ENCODE measurements at regions not wholly inside any gene's neighbourhood (a gene's known extent, or its start where the extent isn't known, plus 50 kb on each side); places are given as distances from the start of the nearest gene placed in this dataset.

GRCh38 chr9:80072451-80072850, 500.7 kb downstream of the TLE4 start:
- H3K36me3 ChIP-seq (ENCODE audit: control insufficient read depth, insufficient read depth, low read length): no peaks in the 10 kb centered on the region
- no peaks in the 10 kb centered on the region for H3K4me1 ChIP-seq (ENCODE audit: control insufficient read depth, insufficient read depth, low read length, poor library complexity, severe bottlenecking)
- H3K9me3 ChIP-seq (ENCODE audit: control insufficient read depth, low read length): no peaks in the 10 kb centered on the region
- no peak overlapping the region for H3K4me3 ChIP-seq (ENCODE audit: extremely low read depth, insufficient read depth, low read length, poor library complexity, severe bottlenecking)
- WGBS, 2 experiments (ENCODE audit: insufficient coverage in 2 of 2): 89% methylated on average over 1 of the region's 3 CpGs; no CpG with 5 or more reads in 1 of the 2 experiments
- H3K27ac ChIP-seq (ENCODE audit: low read depth, low read length, severe bottlenecking): no peak overlapping the region

- H3K4me3 ChIP-seq (ENCODE audit: extremely low read depth, insufficient read depth, low read length, poor library complexity, severe bottlenecking): no peak overlapping the region
- H3K36me3 ChIP-seq (ENCODE audit: control insufficient read depth, insufficient read depth, low read length): no peaks in the 10 kb centered on the region
- H3K27ac ChIP-seq (ENCODE audit: low read depth, low read length, severe bottlenecking): no peak overlapping the region
- 88 to 100% methylated on average over 1 to 2 of the region's 3 CpGs for WGBS, 2 experiments (ENCODE audit: insufficient coverage in 2 of 2)
- H3K4me1 ChIP-seq (ENCODE audit: control insufficient read depth, insufficient read depth, low read length, poor library complexity, severe bottlenecking): no peaks in the 10 kb centered on the region
- H3K9me3 ChIP-seq (ENCODE audit: control insufficient read depth, low read length): no peaks in the 10 kb centered on the region
Observed at GRCh38 chr9:80070071-80070742, 498.4 kb downstream of the TLE4 start.

- Histone ChIP-seq H3K27ac (ENCODE audit: low read depth, low read length, severe bottlenecking) (no peak overlapping the region), H3K4me1 (ENCODE audit: control insufficient read depth, insufficient read depth, low read length, poor library complexity, severe bottlenecking) (peaks cover 10% of the 10 kb centered on the region), H3K9me3 (ENCODE audit: control insufficient read depth, low read length) (no peaks in the 10 kb centered on the region), H3K4me3 (ENCODE audit: extremely low read depth, insufficient read depth, low read length, poor library complexity, severe bottlenecking) (no peak overlapping the region), H3K36me3 (ENCODE audit: control insufficient read depth, insufficient read depth, low read length) (no peaks in the 10 kb centered on the region)
- WGBS, 2 experiments (ENCODE audit: insufficient coverage in 2 of 2): 50 to 76% methylated on average over 1 to 3 of the region's 5 CpGs
Observed at GRCh38 chr9:80066931-80067330, 495.2 kb downstream of the TLE4 start.

GRCh38 chr9:80062567-80062966, 490.8 kb downstream of the TLE4 start:
- H3K36me3 ChIP-seq (ENCODE audit: control insufficient read depth, insufficient read depth, low read length): no peaks in the 10 kb centered on the region
- WGBS, 2 experiments (ENCODE audit: insufficient coverage in 2 of 2): no CpG with 5 or more reads among the region's 4 CpGs
- H3K4me3 ChIP-seq (ENCODE audit: extremely low read depth, insufficient read depth, low read length, poor library complexity, severe bottlenecking): no peak overlapping the region
- peaks cover 6% of the 10 kb centered on the region for H3K9me3 ChIP-seq (ENCODE audit: control insufficient read depth, low read length)
- H3K4me1 ChIP-seq (ENCODE audit: control insufficient read depth, insufficient read depth, low read length, poor library complexity, severe bottlenecking): peaks cover 18% of the 10 kb centered on the region
- H3K27ac ChIP-seq (ENCODE audit: low read depth, low read length, severe bottlenecking): peak overlapping the region; percentile 75

GRCh38 chr9:80061940-80062339, 490.2 kb downstream of the TLE4 start:
- H3K27ac ChIP-seq (ENCODE audit: low read depth, low read length, severe bottlenecking): peak overlapping the region; percentile 75
- H3K9me3 ChIP-seq (ENCODE audit: control insufficient read depth, low read length): peaks cover 6% of the 10 kb centered on the region
- peaks cover 18% of the 10 kb centered on the region for H3K4me1 ChIP-seq (ENCODE audit: control insufficient read depth, insufficient read depth, low read length, poor library complexity, severe bottlenecking)
- no peaks in the 10 kb centered on the region for H3K36me3 ChIP-seq (ENCODE audit: control insufficient read depth, insufficient read depth, low read length)
- H3K4me3 ChIP-seq (ENCODE audit: extremely low read depth, insufficient read depth, low read length, poor library complexity, severe bottlenecking): no peak overlapping the region
- WGBS, 2 experiments (ENCODE audit: insufficient coverage in 2 of 2): 17 to 54% methylated on average over 2 of the region's 2 CpGs

- Histone ChIP-seq H3K9me3 (ENCODE audit: control insufficient read depth, low read length) (peaks cover 6% of the 10 kb centered on the region), H3K4me1 (ENCODE audit: control insufficient read depth, insufficient read depth, low read length, poor library complexity, severe bottlenecking) (peaks cover 18% of the 10 kb centered on the region), H3K27ac (ENCODE audit: low read depth, low read length, severe bottlenecking) (no peak overlapping the region), H3K36me3 (ENCODE audit: control insufficient read depth, insufficient read depth, low read length) (no peaks in the 10 kb centered on the region), H3K4me3 (ENCODE audit: extremely low read depth, insufficient read depth, low read length, poor library complexity, severe bottlenecking) (no peak overlapping the region)
Observed at GRCh38 chr9:80061096-80061495, 489.3 kb downstream of the TLE4 start.

GRCh38 chr9:80059979-80060378, 488.2 kb downstream of the TLE4 start:
- no peaks in the 10 kb centered on the region for H3K36me3 ChIP-seq (ENCODE audit: control insufficient read depth, insufficient read depth, low read length)
- 93 to 94% methylated on average over 4 to 5 of the region's 5 CpGs for WGBS, 2 experiments (ENCODE audit: insufficient coverage in 2 of 2)
- H3K27ac ChIP-seq (ENCODE audit: low read depth, low read length, severe bottlenecking): no peak overlapping the region
- H3K4me1 ChIP-seq (ENCODE audit: control insufficient read depth, insufficient read depth, low read length, poor library complexity, severe bottlenecking): peaks cover 18% of the 10 kb centered on the region
- H3K9me3 ChIP-seq (ENCODE audit: control insufficient read depth, low read length): peaks cover 6% of the 10 kb centered on the region
- no peak overlapping the region for H3K4me3 ChIP-seq (ENCODE audit: extremely low read depth, insufficient read depth, low read length, poor library complexity, severe bottlenecking)

- H3K4me3 ChIP-seq (ENCODE audit: extremely low read depth, insufficient read depth, low read length, poor library complexity, severe bottlenecking): no peak overlapping the region
- H3K4me1 ChIP-seq (ENCODE audit: control insufficient read depth, insufficient read depth, low read length, poor library complexity, severe bottlenecking): peaks cover 18% of the 10 kb centered on the region
- H3K9me3 ChIP-seq (ENCODE audit: control insufficient read depth, low read length): peaks cover 6% of the 10 kb centered on the region
- H3K36me3 ChIP-seq (ENCODE audit: control insufficient read depth, insufficient read depth, low read length): no peaks in the 10 kb centered on the region
- no peak overlapping the region for H3K27ac ChIP-seq (ENCODE audit: low read depth, low read length, severe bottlenecking)
- 87 to 93% methylated on average over 6 of the region's 6 CpGs for WGBS, 2 experiments (ENCODE audit: insufficient coverage in 2 of 2)
Observed at GRCh38 chr9:80059191-80059590, 487.4 kb downstream of the TLE4 start.

GRCh38 chr9:80052830-80053229, 481.1 kb downstream of the TLE4 start:
- no CpG with 5 or more reads among the region's 1 CpG for WGBS, 2 experiments (ENCODE audit: insufficient coverage in 2 of 2)
- no peak overlapping the region for H3K27ac ChIP-seq (ENCODE audit: low read depth, low read length, severe bottlenecking)

GRCh38 chr9:80049096-80049782, 477.5 kb downstream of the TLE4 start:
- H3K36me3 ChIP-seq (ENCODE audit: control insufficient read depth, insufficient read depth, low read length): no peaks in the 10 kb centered on the region
- no peaks in the 10 kb centered on the region for H3K9me3 ChIP-seq (ENCODE audit: control insufficient read depth, low read length)
- peaks cover 9% of the 10 kb centered on the region for H3K4me1 ChIP-seq (ENCODE audit: control insufficient read depth, insufficient read depth, low read length, poor library complexity, severe bottlenecking)
- H3K27ac ChIP-seq (ENCODE audit: low read depth, low read length, severe bottlenecking): no peak overlapping the region
- H3K4me3 ChIP-seq (ENCODE audit: extremely low read depth, insufficient read depth, low read length, poor library complexity, severe bottlenecking): no peak overlapping the region
- 75% methylated on average over 1 of the region's 2 CpGs; no CpG with 5 or more reads in 1 of the 2 experiments for WGBS, 2 experiments (ENCODE audit: insufficient coverage in 2 of 2)

More at GRCh38 chr9:80052830-80053229, 481.1 kb downstream of the TLE4 start:
- H3K9me3 ChIP-seq (ENCODE audit: control insufficient read depth, low read length): no peaks in the 10 kb centered on the region
- H3K36me3 ChIP-seq (ENCODE audit: control insufficient read depth, insufficient read depth, low read length): no peaks in the 10 kb centered on the region
- H3K4me3 ChIP-seq (ENCODE audit: extremely low read depth, insufficient read depth, low read length, poor library complexity, severe bottlenecking): no peak overlapping the region
- peaks cover 9% of the 10 kb centered on the region for H3K4me1 ChIP-seq (ENCODE audit: control insufficient read depth, insufficient read depth, low read length, poor library complexity, severe bottlenecking)

GRCh38 chr9:80046481-80046880, 474.7 kb downstream of the TLE4 start:
- no CpG with 5 or more reads among the region's 2 CpGs for WGBS, 2 experiments (ENCODE audit: insufficient coverage in 2 of 2)

More at GRCh38 chr9:80046481-80046880, 474.7 kb downstream of the TLE4 start:
- Histone ChIP-seq H3K27ac (ENCODE audit: low read depth, low read length, severe bottlenecking) (no peak overlapping the region), H3K4me1 (ENCODE audit: control insufficient read depth, insufficient read depth, low read length, poor library complexity, severe bottlenecking) (peaks cover 9% of the 10 kb centered on the region), H3K9me3 (ENCODE audit: control insufficient read depth, low read length) (no peaks in the 10 kb centered on the region), H3K4me3 (ENCODE audit: extremely low read depth, insufficient read depth, low read length, poor library complexity, severe bottlenecking) (no peak overlapping the region), H3K36me3 (ENCODE audit: control insufficient read depth, insufficient read depth, low read length) (no peaks in the 10 kb centered on the region)
